Limb (tissue), 2 donors: ENCODE measurements at regions not wholly inside any gene's neighbourhood (a gene's known extent, or its start where the extent isn't known, plus 50 kb on each side); places are given as distances from the start of the nearest gene placed in this dataset.

Experiments used
- DNase-seq, 2 donors: peaks; one replicate each; pipeline ENCODE4 v3.0.0-alpha.2; 2016; ENCODE audit errors: extremely low spot score in 2 of 2

- DNase-seq, result no peak
These were observed 86.1 kb upstream of the CYYR1 start for GRCh38 chr21:26659182-26659581.

GRCh38 chr21:26655460-26655859 is 82.4 kb upstream of the CYYR1 start:
- no peak for DNase-seq

GRCh38 chr21:26653430-26653829 is 80.3 kb upstream of the CYYR1 start:
- no peak for DNase-seq

GRCh38 chr21:26652854-26653253 is 79.8 kb upstream of the CYYR1 start:
- DNase-seq, result no peak

- no peak for DNase-seq
These were observed 68.0 kb upstream of the CYYR1 start for GRCh38 chr21:26641062-26641461.

- DNase-seq, result no peak
These were observed 64.2 kb upstream of the CYYR1 start for GRCh38 chr21:26637201-26637745.

GRCh38 chr21:26635681-26636080 is 62.6 kb upstream of the CYYR1 start:
- DNase-seq, result no peak

GRCh38 chr21:26632691-26633090 is 59.6 kb upstream of the CYYR1 start:
- DNase-seq, result no peak

- DNase-seq, result no peak
These were observed 53.1 kb upstream of the CYYR1 start for GRCh38 chr21:26626187-26626586.

- DNase-seq, result no peak
These were observed 52.0 kb upstream of the CYYR1 start for GRCh38 chr21:26624983-26625519.
